ENCODE measurements at regions not wholly inside any gene's neighbourhood (a gene's known extent, or its start where the extent isn't known, plus 50 kb on each side); places are given as distances from the start of the nearest gene placed in this dataset.
"Not testable (repeated sequence)": the region's sequence is repeated elsewhere in the genome, so short reads cannot be mapped to it uniquely, and the experiment has no call there.

GRCh38 chrX:41034902-41035301 lies 50.3 kb upstream of the USP9X start:
- H3K56ac ChIP-seq (replicated peaks; ENCODE audit: insufficient read length, low read depth, low read length); FAIRE-seq; H3K9ac ChIP-seq (replicated peaks in 1 of 4; ENCODE audit: extremely low read depth in 1 of 4, low read depth in 3 of 4, low read length in 3 of 4); H4K8ac ChIP-seq (ENCODE audit: extremely low read depth, insufficient read depth, low read length); H2AFZ ChIP-seq (ENCODE audit: low read length); H3K4ac ChIP-seq (replicated peaks; ENCODE audit: insufficient read length, low read depth, low read length); H3K4me1 ChIP-seq (replicated peaks in 1 of 4; ENCODE audit: control insufficient read depth in 3 of 4, insufficient read depth in 4 of 4, low read length in 3 of 4); H2BK5ac ChIP-seq (ENCODE audit: low read depth, low read length); H3K36me3 ChIP-seq (ENCODE audit: control insufficient read depth in 2 of 4, insufficient read depth in 4 of 4, low read length in 3 of 4); H3K18ac ChIP-seq (ENCODE audit: extremely low read depth, low read length); POLR2A ChIA-PET (ENCODE audit: partially characterized antibody); H3K14ac ChIP-seq (ENCODE audit: insufficient read length); H2BK120ac ChIP-seq (replicated peaks; ENCODE audit: low read depth, low read length); H3K27ac ChIP-seq (ENCODE audit: low read depth, low read length); DNase-seq (ENCODE audit: low read depth in 1 of 2, low spot score in 2 of 2); H3K4me3 ChIP-seq (ENCODE audit: extremely low read depth in 1 of 4, insufficient read depth in 2 of 4, low read depth in 3 of 4, low read length in 4 of 4); H3K79me1 ChIP-seq (ENCODE audit: low read depth, low read length); H4K5ac ChIP-seq (ENCODE audit: insufficient read length, low read depth, low read length); H3K23me2 ChIP-seq (ENCODE audit: low read depth, low read length); H3K4me2 ChIP-seq (ENCODE audit: insufficient read depth in 1 of 2, low read depth in 2 of 2, low read length in 2 of 2); H3K9me3 ChIP-seq (ENCODE audit: insufficient read depth in 2 of 2, low read depth in 1 of 2, low read length in 1 of 2); H2BK12ac ChIP-seq (ENCODE audit: low read depth, low read length); CTCF ChIA-PET (ENCODE audit: partially characterized antibody); H2BK15ac ChIP-seq (ENCODE audit: low read length); H4K20me1 ChIP-seq (replicated peaks in 1 of 2; ENCODE audit: control insufficient read depth in 1 of 2, insufficient read depth in 2 of 2, low read length in 2 of 2); H2BK20ac ChIP-seq (ENCODE audit: low read length); H4K91ac ChIP-seq (replicated peaks; ENCODE audit: insufficient read length, low read length); H2AK5ac ChIP-seq (ENCODE audit: low read depth, low read length); H3K27me3 ChIP-seq (replicated peaks in 1 of 4; ENCODE audit: control insufficient read depth in 3 of 4, extremely low read depth in 1 of 4, insufficient read depth in 3 of 4, low read length in 3 of 4); H3K23ac ChIP-seq (ENCODE audit: insufficient read length); H3K79me2 ChIP-seq (ENCODE audit: control insufficient read depth in 1 of 2, insufficient read depth in 2 of 2, low read length in 2 of 2): not testable (repeated sequence)
- WGBS, 2 experiments (ENCODE audit: extremely low coverage in 1 of 2, insufficient coverage in 1 of 2, insufficient read length in 1 of 2, insufficient replicate concordance in 2 of 2, low coverage in 1 of 2, low lambda C conversion rate in 2 of 2, missing lambda C conversion rate in 1 of 2): 92% methylated on average over 2 of the region's 5 CpGs; no CpG with 5 or more reads in 1 of the 2 experiments

Measured in H1 (cell line).